ENCODE measurements at regions not wholly inside any gene's neighbourhood (a gene's known extent, or its start where the extent isn't known, plus 50 kb on each side); places are given as distances from the start of the nearest gene placed in this dataset.

- TF ChIP-seq, protein P1, sequence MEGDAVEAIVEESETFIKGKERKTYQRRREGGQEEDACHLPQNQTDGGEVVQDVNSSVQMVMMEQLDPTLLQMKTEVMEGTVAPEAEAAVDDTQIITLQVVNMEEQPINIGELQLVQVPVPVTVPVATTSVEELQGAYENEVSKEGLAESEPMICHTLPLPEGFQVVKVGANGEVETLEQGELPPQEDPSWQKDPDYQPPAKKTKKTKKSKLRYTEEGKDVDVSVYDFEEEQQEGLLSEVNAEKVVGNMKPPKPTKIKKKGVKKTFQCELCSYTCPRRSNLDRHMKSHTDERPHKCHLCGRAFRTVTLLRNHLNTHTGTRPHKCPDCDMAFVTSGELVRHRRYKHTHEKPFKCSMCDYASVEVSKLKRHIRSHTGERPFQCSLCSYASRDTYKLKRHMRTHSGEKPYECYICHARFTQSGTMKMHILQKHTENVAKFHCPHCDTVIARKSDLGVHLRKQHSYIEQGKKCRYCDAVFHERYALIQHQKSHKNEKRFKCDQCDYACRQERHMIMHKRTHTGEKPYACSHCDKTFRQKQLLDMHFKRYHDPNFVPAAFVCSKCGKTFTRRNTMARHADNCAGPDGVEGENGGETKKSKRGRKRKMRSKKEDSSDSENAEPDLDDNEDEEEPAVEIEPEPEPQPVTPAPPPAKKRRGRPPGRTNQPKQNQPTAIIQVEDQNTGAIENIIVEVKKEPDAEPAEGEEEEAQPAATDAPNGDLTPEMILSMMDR (conservative IDR thresholded peaks at IDR 0.05 in 1 of 2, IDR thresholded peaks at IDR 0.05 in 1 of 2; ENCODE audit: extremely low read depth in 1 of 2, insufficient read depth in 1 of 2, low read depth in 1 of 2, low read length in 2 of 2) = no peak
- no peak for TF ChIP-seq EZH2 (IDR thresholded peaks at IDR 0.05; ENCODE audit: borderline replicate concordance, low read length)
Observed at GRCh38 chr1:190762325-190762724, 284.7 kb upstream of the BRINP3 start.

Data from mammary epithelial cell (primary cell).